ENCODE measurements at regions not wholly inside any gene's neighbourhood (a gene's known extent, or its start where the extent isn't known, plus 50 kb on each side); places are given as distances from the start of the nearest gene placed in this dataset.

GRCh38 chr20:7180256-7181045 lies 413.0 kb downstream of the BMP2 start:
- Mint-ChIP-seq H3K27ac (ENCODE audit: unreplicated experiment) (no peak overlapping the region), H3K9me3 (ENCODE audit: low read depth) (peaks cover 30% of the 10 kb centered on the region), H3K27me3 (ENCODE audit: low read depth) (no peaks in the 10 kb centered on the region), H3K4me1 (ENCODE audit: low read depth) (no peaks in the 10 kb centered on the region), H3K36me3 (ENCODE audit: low read depth) (no peaks in the 10 kb centered on the region), H3K4me3 (ENCODE audit: unreplicated experiment) (no peak overlapping the region)
- TF ChIP-seq, protein P1, sequence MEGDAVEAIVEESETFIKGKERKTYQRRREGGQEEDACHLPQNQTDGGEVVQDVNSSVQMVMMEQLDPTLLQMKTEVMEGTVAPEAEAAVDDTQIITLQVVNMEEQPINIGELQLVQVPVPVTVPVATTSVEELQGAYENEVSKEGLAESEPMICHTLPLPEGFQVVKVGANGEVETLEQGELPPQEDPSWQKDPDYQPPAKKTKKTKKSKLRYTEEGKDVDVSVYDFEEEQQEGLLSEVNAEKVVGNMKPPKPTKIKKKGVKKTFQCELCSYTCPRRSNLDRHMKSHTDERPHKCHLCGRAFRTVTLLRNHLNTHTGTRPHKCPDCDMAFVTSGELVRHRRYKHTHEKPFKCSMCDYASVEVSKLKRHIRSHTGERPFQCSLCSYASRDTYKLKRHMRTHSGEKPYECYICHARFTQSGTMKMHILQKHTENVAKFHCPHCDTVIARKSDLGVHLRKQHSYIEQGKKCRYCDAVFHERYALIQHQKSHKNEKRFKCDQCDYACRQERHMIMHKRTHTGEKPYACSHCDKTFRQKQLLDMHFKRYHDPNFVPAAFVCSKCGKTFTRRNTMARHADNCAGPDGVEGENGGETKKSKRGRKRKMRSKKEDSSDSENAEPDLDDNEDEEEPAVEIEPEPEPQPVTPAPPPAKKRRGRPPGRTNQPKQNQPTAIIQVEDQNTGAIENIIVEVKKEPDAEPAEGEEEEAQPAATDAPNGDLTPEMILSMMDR (IDR thresholded peaks at IDR 0.05): no peak
- no peak for DNase-seq (ENCODE audit: low spot score)

- no peak overlapping the region for H3K27ac Mint-ChIP-seq (ENCODE audit: unreplicated experiment)
- peaks cover 2% of the 10 kb centered on the region for H3K9me3 Mint-ChIP-seq (ENCODE audit: low read depth)
- H3K27me3 Mint-ChIP-seq (ENCODE audit: low read depth): peaks cover 3% of the 10 kb centered on the region
- no peaks in the 10 kb centered on the region for H3K36me3 Mint-ChIP-seq (ENCODE audit: low read depth)
- H3K4me1 Mint-ChIP-seq (ENCODE audit: low read depth): no peaks in the 10 kb centered on the region
- TF ChIP-seq, protein P1 (IDR thresholded peaks at IDR 0.05): no peak
- DNase-seq (ENCODE audit: low spot score): no peak
- no peak overlapping the region for H3K4me3 Mint-ChIP-seq (ENCODE audit: unreplicated experiment)
Observed at GRCh38 chr20:7189231-7189630, 421.7 kb downstream of the BMP2 start.

- TF ChIP-seq, protein P1 (IDR thresholded peaks at IDR 0.05): no peak
- Mint-ChIP-seq H3K4me1 (ENCODE audit: low read depth) (peaks cover 6% of the 10 kb centered on the region), H3K4me3 (ENCODE audit: unreplicated experiment) (no peak overlapping the region), H3K27ac (ENCODE audit: unreplicated experiment) (no peak overlapping the region), H3K36me3 (ENCODE audit: low read depth) (no peaks in the 10 kb centered on the region), H3K9me3 (ENCODE audit: low read depth) (no peaks in the 10 kb centered on the region), H3K27me3 (ENCODE audit: low read depth) (peaks cover 3% of the 10 kb centered on the region)
- no peak for DNase-seq (ENCODE audit: low spot score)
Observed at GRCh38 chr20:7193681-7194080, 426.2 kb downstream of the BMP2 start.

DNA sequence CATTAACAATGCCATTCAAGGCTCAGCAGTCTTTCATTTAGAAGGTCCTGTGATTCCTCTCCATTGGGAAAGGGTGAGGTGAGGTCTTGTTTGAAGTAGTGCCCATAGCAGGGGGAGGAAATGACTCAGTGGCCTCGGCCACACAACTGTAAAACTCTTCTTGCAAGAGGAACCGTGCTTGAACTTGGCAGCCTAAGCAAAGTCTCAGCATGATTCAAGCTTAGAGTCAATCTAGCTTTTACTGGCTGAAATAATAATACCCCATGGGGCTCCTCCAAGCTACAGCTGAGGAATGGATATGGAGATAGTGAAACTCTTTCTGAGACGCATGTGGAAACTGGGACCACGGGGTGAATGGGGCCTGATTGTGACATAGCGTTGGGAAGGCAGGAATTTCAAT lies 428.2 kb downstream of the BMP2 start:
- Mint-ChIP-seq H3K4me1 (ENCODE audit: low read depth) (peaks cover 6% of the 10 kb centered on the region), H3K4me3 (ENCODE audit: unreplicated experiment) (no peak overlapping the region), H3K27me3 (ENCODE audit: low read depth) (peaks cover 5% of the 10 kb centered on the region), H3K9me3 (ENCODE audit: low read depth) (no peaks in the 10 kb centered on the region), H3K27ac (ENCODE audit: unreplicated experiment) (no peak overlapping the region), H3K36me3 (ENCODE audit: low read depth) (no peaks in the 10 kb centered on the region)
- no peak for DNase-seq (ENCODE audit: low spot score)
- TF ChIP-seq, protein P1 (IDR thresholded peaks at IDR 0.05): no peak

- DNase-seq (ENCODE audit: low spot score): no peak
- H3K4me3 Mint-ChIP-seq (ENCODE audit: unreplicated experiment): no peak overlapping the region
- H3K27me3 Mint-ChIP-seq (ENCODE audit: low read depth): peaks cover 5% of the 10 kb centered on the region
- no peaks in the 10 kb centered on the region for H3K36me3 Mint-ChIP-seq (ENCODE audit: low read depth)
- TF ChIP-seq, protein P1 (IDR thresholded peaks at IDR 0.05): no peak
- H3K9me3 Mint-ChIP-seq (ENCODE audit: low read depth): no peaks in the 10 kb centered on the region
- peaks cover 6% of the 10 kb centered on the region for H3K4me1 Mint-ChIP-seq (ENCODE audit: low read depth)
- no peak overlapping the region for H3K27ac Mint-ChIP-seq (ENCODE audit: unreplicated experiment)
Observed at GRCh38 chr20:7196481-7196880, 429.0 kb downstream of the BMP2 start.
